Stimulated activated naive CD8-positive, alpha-beta T cell treated with anti-CD3 and anti-CD28 coated beads, Interleukin-15, Interleukin-2, amounts not matched to agents 100 ng/mL and 50 ng/mL, for 24 hours (primary cell): ENCODE measurements at regions not wholly inside any gene's neighbourhood (a gene's known extent, or its start where the extent isn't known, plus 50 kb on each side); places are given as distances from the start of the nearest gene placed in this dataset.
A peak's percentile ranks its signal among the peaks of the same experiment; 100 is the strongest.
"Not testable (repeated sequence)": the region's sequence is repeated elsewhere in the genome, so short reads cannot be mapped to it uniquely, and the experiment has no call there.

ENCODE experiments used
- H3K27ac Mint-ChIP-seq: one replicate; pipeline ENCODE4 v1.8.0; 2021; ENCODE audit warnings: mild to moderate bottlenecking, mixed read lengths
- H3K27me3 Mint-ChIP-seq: one replicate; pipeline ENCODE4 v1.8.0; 2021; ENCODE audit warnings: mixed read lengths
- H3K36me3 Mint-ChIP-seq: one replicate; pipeline ENCODE4 v1.8.0; 2021; ENCODE audit warnings: low read depth, mixed read lengths
- H3K4me1 Mint-ChIP-seq: one replicate; pipeline ENCODE4 v1.8.0; 2021; ENCODE audit warnings: low read depth, mixed read lengths
- H3K4me3 Mint-ChIP-seq: one replicate; pipeline ENCODE4 v1.8.0; 2021; ENCODE audit warnings: mild to moderate bottlenecking, mixed read lengths
- H3K9me3 Mint-ChIP-seq: one replicate; pipeline ENCODE4 v1.8.0; 2021; ENCODE audit warnings: mixed read lengths

- H3K9me3 Mint-ChIP-seq, result no peaks in the 10 kb centered on the region
- H3K4me3 Mint-ChIP-seq, result no peak overlapping the region
- H3K36me3 Mint-ChIP-seq, result no peaks in the 10 kb centered on the region
- no peaks in the 10 kb centered on the region for H3K27me3 Mint-ChIP-seq
- H3K27ac Mint-ChIP-seq, result no peak overlapping the region
- H3K4me1 Mint-ChIP-seq, result no peaks in the 10 kb centered on the region
Measured at GRCh38 chr13:79860791-79861190, 379.8 kb downstream of the NDFIP2 start.

- Mint-ChIP-seq H3K4me1 (no peaks in the 10 kb centered on the region), H3K36me3 (no peaks in the 10 kb centered on the region), H3K9me3 (no peaks in the 10 kb centered on the region), H3K27ac (no peak overlapping the region), H3K4me3 (no peak overlapping the region), H3K27me3 (no peaks in the 10 kb centered on the region)
Measured at GRCh38 chr13:79859756-79860155, 378.8 kb downstream of the NDFIP2 start.

DNA sequence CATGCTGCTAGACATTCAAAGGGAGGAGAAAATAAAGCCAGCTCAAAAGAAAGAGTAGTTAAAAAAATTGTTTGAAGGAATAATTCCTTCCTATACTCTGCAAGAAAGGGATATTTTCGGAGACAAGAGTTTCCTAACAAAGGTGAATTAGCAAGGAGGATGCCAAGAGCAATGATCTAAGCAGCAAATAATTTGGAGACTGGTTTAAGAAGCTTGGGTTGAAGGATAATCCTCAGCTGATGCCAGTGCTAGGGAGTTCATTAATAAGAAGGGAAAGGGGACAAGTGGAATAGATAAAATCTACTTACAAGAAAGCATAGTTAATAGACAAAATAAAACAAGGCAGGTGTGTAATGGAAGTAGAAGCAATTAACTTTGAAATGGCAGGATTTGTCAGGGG, 372.3 kb downstream of the NDFIP2 start:
- Mint-ChIP-seq H3K27me3 (no peaks in the 10 kb centered on the region), H3K4me3 (no peak overlapping the region), H3K4me1 (no peaks in the 10 kb centered on the region)

DNA sequence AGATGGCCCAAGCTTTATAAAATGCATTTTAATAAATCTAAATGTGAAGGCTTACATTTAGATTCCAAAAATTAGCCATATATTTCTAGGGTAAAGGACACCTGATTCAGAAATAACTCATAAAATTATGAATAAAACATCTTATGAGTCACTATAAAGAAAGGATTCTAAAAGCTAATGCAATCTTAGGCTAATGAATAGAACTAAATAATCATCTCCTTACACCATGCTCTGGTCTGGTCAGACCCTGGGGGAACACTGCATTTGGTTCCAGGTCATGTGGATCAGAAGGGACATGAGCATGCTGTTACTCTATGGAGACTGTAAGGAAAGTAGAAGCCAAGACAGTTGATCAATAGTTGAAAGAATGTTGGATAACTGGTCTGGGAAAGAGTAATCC, 370.4 kb downstream of the NDFIP2 start:
- Mint-ChIP-seq H3K27me3 (no peaks in the 10 kb centered on the region), H3K27ac (no peak overlapping the region), H3K4me1 (no peaks in the 10 kb centered on the region), H3K4me3 (no peak overlapping the region), H3K36me3 (no peaks in the 10 kb centered on the region), H3K9me3 (peaks cover 4% of the 10 kb centered on the region)

More for the DNA sequence above, 372.3 kb downstream of the NDFIP2 start:
- Mint-ChIP-seq H3K36me3 (no peaks in the 10 kb centered on the region), H3K27ac (no peak overlapping the region), H3K9me3 (peaks cover 4% of the 10 kb centered on the region)

- peaks cover 4% of the 10 kb centered on the region for H3K9me3 Mint-ChIP-seq
- no peaks in the 10 kb centered on the region for H3K4me1 Mint-ChIP-seq
- H3K27me3 Mint-ChIP-seq, result no peaks in the 10 kb centered on the region
- no peaks in the 10 kb centered on the region for H3K36me3 Mint-ChIP-seq
- H3K4me3 Mint-ChIP-seq, result no peak overlapping the region
- H3K27ac Mint-ChIP-seq, result no peak overlapping the region
Measured at GRCh38 chr13:79847882-79848592, 367.1 kb downstream of the NDFIP2 start.

- Mint-ChIP-seq H3K36me3 (no peaks in the 10 kb centered on the region), H3K27me3 (no peaks in the 10 kb centered on the region), H3K27ac (no peak overlapping the region), H3K4me1 (no peaks in the 10 kb centered on the region), H3K9me3 (no peaks in the 10 kb centered on the region), H3K4me3 (no peak overlapping the region)
Measured at GRCh38 chr13:79846386-79846785, 365.4 kb downstream of the NDFIP2 start.

DNA sequence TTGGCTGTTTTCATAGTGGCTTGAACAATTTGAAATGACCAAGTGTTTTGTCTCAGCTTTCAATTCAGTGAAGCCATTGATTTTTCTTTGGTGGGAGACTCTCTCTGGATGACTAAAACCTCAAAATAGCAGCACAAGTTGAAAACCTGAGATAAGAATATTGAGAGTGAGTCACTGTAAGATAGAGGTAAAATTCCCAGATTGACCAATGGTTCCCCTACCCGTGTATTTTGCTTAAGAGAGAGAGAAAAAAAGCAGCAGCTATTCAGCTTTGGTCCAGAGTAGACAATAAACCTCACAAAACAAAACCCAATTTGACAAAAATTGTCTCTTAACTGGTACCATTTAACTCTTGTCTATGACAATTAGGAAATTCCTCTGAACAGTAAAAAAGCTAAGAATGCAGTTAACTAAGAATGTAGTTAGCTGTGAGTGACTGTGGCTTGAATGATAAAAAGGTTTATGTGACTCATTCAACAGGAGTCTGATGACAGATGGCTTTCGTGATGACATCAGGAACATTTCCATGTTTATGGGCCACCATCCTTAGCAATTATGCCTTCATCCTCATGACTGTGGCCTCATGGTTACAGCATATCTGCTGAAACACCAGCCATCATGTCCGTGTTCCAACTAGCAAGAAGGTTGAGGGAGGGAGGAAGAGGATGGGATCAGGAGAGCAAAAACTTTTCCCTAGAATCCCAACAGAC, 356.9 kb downstream of the NDFIP2 start:
- Mint-ChIP-seq H3K4me3 (no peak overlapping the region), H3K36me3 (no peaks in the 10 kb centered on the region), H3K27me3 (no peaks in the 10 kb centered on the region), H3K9me3 (no peaks in the 10 kb centered on the region), H3K27ac (no peak overlapping the region), H3K4me1 (no peaks in the 10 kb centered on the region)

DNA sequence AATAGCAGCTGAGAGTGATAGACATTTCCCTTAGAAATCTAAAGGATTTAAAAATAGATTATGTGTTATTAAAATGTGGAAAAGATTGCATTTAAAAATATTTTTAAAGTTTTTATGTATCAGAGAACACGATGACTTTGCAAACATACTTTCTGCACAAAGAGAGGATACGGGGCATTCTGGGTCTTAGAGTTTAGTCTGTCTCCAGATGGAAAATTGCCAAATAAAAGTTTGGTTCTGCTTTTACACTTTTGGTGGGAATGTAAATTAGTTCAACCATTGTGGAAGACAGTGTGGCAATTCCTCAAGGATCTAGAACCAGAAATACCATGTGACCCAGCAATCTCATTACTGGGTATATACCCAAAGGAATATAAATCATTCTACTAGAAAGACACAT, 355.2 kb downstream of the NDFIP2 start:
- not testable (repeated sequence) for H3K4me3 Mint-ChIP-seq, H3K9me3 Mint-ChIP-seq, H3K27me3 Mint-ChIP-seq, H3K4me1 Mint-ChIP-seq, H3K27ac Mint-ChIP-seq, H3K36me3 Mint-ChIP-seq

GRCh38 chr13:79834876-79835275, 353.9 kb downstream of the NDFIP2 start:
- Mint-ChIP-seq H3K9me3 (peaks cover 3% of the 10 kb centered on the region), H3K27me3 (no peaks in the 10 kb centered on the region), H3K27ac (no peak overlapping the region), H3K4me1 (no peaks in the 10 kb centered on the region), H3K4me3 (no peak overlapping the region), H3K36me3 (no peaks in the 10 kb centered on the region)

DNA sequence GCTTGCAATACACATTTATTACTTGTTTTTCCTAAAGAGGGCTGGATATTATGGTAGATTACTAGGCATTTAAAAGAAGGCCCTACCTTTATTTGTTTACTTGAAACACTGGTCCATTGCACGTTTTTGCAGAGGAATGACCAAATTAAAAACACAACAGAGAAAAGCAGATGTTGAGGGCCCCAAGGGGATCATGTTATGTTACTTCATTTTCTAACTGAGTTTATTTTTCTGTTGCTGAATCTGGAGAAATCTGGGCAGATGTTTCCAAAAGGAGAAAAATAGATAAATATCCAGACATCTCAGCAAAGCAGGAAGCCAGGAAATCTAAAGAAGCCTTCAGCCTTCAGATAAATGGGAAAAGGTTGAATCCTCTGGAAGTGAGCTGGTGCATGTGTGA, 353.0 kb downstream of the NDFIP2 start:
- Mint-ChIP-seq H3K36me3 (no peaks in the 10 kb centered on the region), H3K4me3 (no peak overlapping the region), H3K9me3 (peaks cover 5% of the 10 kb centered on the region), H3K27ac (no peak overlapping the region), H3K27me3 (no peaks in the 10 kb centered on the region), H3K4me1 (no peaks in the 10 kb centered on the region)

DNA sequence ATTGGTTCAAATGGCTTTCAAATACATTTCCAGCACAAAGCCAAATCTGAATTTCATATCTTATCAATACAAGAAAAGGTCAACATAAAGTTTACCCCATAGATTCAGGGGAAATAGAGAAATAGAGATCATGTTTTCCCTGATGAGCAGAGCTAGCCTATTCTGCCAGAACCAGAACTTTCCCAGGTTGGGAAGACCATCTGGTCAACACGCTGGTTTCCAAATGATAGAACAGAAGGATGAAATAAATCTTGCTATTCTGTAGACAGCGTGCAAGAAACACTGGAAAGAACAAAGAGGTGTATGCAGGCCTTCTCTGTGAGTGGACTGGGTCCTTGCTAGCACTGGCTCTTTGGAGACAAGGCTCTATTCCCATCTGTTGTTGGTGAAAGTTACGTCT, 350.6 kb downstream of the NDFIP2 start:
- Mint-ChIP-seq H3K27ac (no peak overlapping the region), H3K4me1 (no peaks in the 10 kb centered on the region), H3K36me3 (no peaks in the 10 kb centered on the region), H3K4me3 (no peak overlapping the region), H3K9me3 (peaks cover 5% of the 10 kb centered on the region), H3K27me3 (no peaks in the 10 kb centered on the region)

DNA sequence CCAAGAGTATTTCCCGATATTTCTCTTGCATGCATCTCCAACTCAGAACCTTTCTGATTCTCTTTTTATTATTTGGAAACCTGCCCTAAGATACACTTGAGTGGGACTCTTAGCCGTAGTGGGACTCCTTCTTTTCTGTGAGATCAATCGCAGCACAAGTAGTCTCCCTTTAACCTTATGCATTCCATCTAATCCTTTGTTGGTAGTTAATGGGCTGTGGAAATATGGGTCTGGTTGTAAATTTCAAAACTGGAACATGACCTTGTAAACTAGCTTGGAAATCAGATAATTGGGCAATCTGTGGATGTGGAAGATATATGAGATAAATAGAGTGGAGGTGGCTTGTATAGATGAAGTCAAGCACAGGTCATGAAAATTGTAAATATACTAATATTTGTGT, 350.0 kb downstream of the NDFIP2 start:
- H3K27me3 Mint-ChIP-seq, result no peaks in the 10 kb centered on the region
- peaks cover 5% of the 10 kb centered on the region for H3K9me3 Mint-ChIP-seq
- no peak overlapping the region for H3K4me3 Mint-ChIP-seq
- H3K36me3 Mint-ChIP-seq, result no peaks in the 10 kb centered on the region
- no peak overlapping the region for H3K27ac Mint-ChIP-seq
- H3K4me1 Mint-ChIP-seq, result no peaks in the 10 kb centered on the region

GRCh38 chr13:79830426-79830825, 349.5 kb downstream of the NDFIP2 start:
- Mint-ChIP-seq H3K4me3 (no peak overlapping the region), H3K36me3 (no peaks in the 10 kb centered on the region), H3K9me3 (peaks cover 5% of the 10 kb centered on the region), H3K4me1 (no peaks in the 10 kb centered on the region), H3K27ac (no peak overlapping the region), H3K27me3 (no peaks in the 10 kb centered on the region)

GRCh38 chr13:79829880-79830279, 348.9 kb downstream of the NDFIP2 start:
- no peaks in the 10 kb centered on the region for H3K27me3 Mint-ChIP-seq
- no peaks in the 10 kb centered on the region for H3K4me1 Mint-ChIP-seq
- peaks cover 5% of the 10 kb centered on the region for H3K9me3 Mint-ChIP-seq
- no peaks in the 10 kb centered on the region for H3K36me3 Mint-ChIP-seq
- no peak overlapping the region for H3K4me3 Mint-ChIP-seq
- no peak overlapping the region for H3K27ac Mint-ChIP-seq

DNA sequence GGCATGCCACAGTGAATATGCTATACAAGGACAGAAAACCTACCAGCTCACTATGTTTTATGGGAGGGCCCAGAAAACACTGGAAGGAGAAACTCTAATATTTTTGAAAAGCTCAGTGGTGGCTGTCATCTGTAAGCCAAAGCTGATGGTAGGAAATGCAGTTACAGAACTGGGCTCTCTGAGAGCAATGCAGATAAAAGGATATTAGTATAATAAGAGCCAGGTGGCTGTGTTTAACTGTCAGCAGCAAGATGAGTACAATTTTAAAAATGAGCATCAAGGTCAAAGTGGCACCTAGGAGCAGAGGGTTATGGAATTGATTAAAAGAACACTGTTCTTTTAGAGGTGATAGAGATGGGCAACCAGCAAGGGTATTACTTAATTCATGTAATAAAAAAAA, 345.0 kb downstream of the NDFIP2 start:
- Mint-ChIP-seq H3K9me3 (peaks cover 5% of the 10 kb centered on the region), H3K27me3 (no peaks in the 10 kb centered on the region), H3K4me3 (no peak overlapping the region), H3K27ac (no peak overlapping the region), H3K36me3 (no peaks in the 10 kb centered on the region), H3K4me1 (no peaks in the 10 kb centered on the region)

DNA sequence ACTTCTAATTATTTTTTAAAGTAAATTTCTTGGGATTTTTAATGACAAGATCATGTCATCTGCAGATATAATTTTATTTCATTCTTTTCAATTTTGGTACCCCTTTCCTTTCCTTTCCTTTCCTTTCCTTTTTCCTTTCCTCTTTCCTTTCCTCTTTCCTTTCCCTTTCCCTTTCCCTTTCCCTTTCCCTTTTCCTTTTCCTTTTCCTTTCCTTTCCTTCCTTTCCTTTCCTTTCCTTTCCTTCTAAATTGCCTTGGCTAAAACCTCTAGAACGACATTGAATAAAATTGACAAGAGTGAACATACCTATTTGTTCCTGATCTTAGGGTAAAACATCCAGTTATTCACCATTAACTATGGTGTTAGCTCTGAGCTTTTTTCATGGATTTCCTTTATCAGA, 334.1 kb downstream of the NDFIP2 start:
- Mint-ChIP-seq H3K36me3 (no peaks in the 10 kb centered on the region), H3K4me3 (no peak overlapping the region), H3K4me1 (peaks cover 6% of the 10 kb centered on the region), H3K9me3 (no peaks in the 10 kb centered on the region), H3K27me3 (no peaks in the 10 kb centered on the region), H3K27ac (peak overlapping the region; percentile 63)
